ENCODE measurements at regions not wholly inside any gene's neighbourhood (a gene's known extent, or its start where the extent isn't known, plus 50 kb on each side); places are given as distances from the start of the nearest gene placed in this dataset.
A peak's percentile ranks its signal among the peaks of the same experiment; 100 is the strongest.

- Histone ChIP-seq H3K4me1 (peaks cover 10% of the 10 kb centered on the region), H3K27ac (no peak overlapping the region), H2AFZ (replicated peaks) (no peak overlapping the region), H3K9me3 (ENCODE audit: low read depth) (no peaks in the 10 kb centered on the region), H3F3A (ENCODE audit: low read depth) (no peaks in the 10 kb centered on the region), H3K4me3 (no peak overlapping the region), H3K79me2 (ENCODE audit: low read depth) (no peaks in the 10 kb centered on the region), H3K27me3 (no peaks in the 10 kb centered on the region), H3K9ac (no peak overlapping the region), H3K4me2 (peak overlapping the region; percentile 62), H4K20me1 (ENCODE audit: low read depth) (no peaks in the 10 kb centered on the region), H3K36me3 (no peaks in the 10 kb centered on the region)
- Mint-ChIP-seq H3K27ac (no peak overlapping the region), H3K9me3 (no peaks in the 10 kb centered on the region), H3K27me3 (ENCODE audit: insufficient read depth, low read depth) (peaks cover 2% of the 10 kb centered on the region), H3K36me3 (no peaks in the 10 kb centered on the region), H3K4me3 (no peak overlapping the region), H3K4me1 (no peaks in the 10 kb centered on the region)
- peak; percentile 49 for DNase-seq (ENCODE audit: low spot score)
- TF ChIP-seq EZH2phosphoT487 (IDR thresholded peaks at IDR 0.05) (no peak), EZH2 (IDR thresholded peaks at IDR 0.05) (no peak), CTCF (IDR thresholded peaks at IDR 0.05) (no peak)
Measured at GRCh38 chr12:115697340-115697739, 580.2 kb downstream of the MED13L start.

GRCh38 chr12:115694564-115694963, 582.9 kb downstream of the MED13L start:
- TF ChIP-seq EZH2phosphoT487 (IDR thresholded peaks at IDR 0.05) = no peak
- TF ChIP-seq EZH2 (IDR thresholded peaks at IDR 0.05) = no peak
- TF ChIP-seq CTCF (IDR thresholded peaks at IDR 0.05) = no peak
- no peak overlapping the region for H2AFZ ChIP-seq (replicated peaks)
- no peak overlapping the region for H3K4me3 ChIP-seq
- no peak overlapping the region for H3K27ac ChIP-seq
- no peaks in the 10 kb centered on the region for H3K4me1 Mint-ChIP-seq
- H3K4me3 Mint-ChIP-seq = no peak overlapping the region
- H3K27ac Mint-ChIP-seq = no peak overlapping the region
- H3K36me3 ChIP-seq = no peaks in the 10 kb centered on the region
- H3K4me2 ChIP-seq = no peak overlapping the region
- no peaks in the 10 kb centered on the region for H3K36me3 Mint-ChIP-seq
- H3K79me2 ChIP-seq (ENCODE audit: low read depth) = no peaks in the 10 kb centered on the region
- H3F3A ChIP-seq (ENCODE audit: low read depth) = no peaks in the 10 kb centered on the region
- H3K9ac ChIP-seq = no peak overlapping the region
- no peaks in the 10 kb centered on the region for H3K27me3 ChIP-seq
- no peaks in the 10 kb centered on the region for H3K9me3 Mint-ChIP-seq
- H3K4me1 ChIP-seq = peaks cover 10% of the 10 kb centered on the region
- H3K27me3 Mint-ChIP-seq (ENCODE audit: insufficient read depth, low read depth) = peaks cover 2% of the 10 kb centered on the region
- no peaks in the 10 kb centered on the region for H3K9me3 ChIP-seq (ENCODE audit: low read depth)
- H4K20me1 ChIP-seq (ENCODE audit: low read depth) = no peaks in the 10 kb centered on the region
- DNase-seq (ENCODE audit: low spot score) = no peak

GRCh38 chr12:115693970-115694369, 583.5 kb downstream of the MED13L start:
- Mint-ChIP-seq H3K9me3 (no peaks in the 10 kb centered on the region), H3K4me1 (no peaks in the 10 kb centered on the region), H3K27me3 (ENCODE audit: insufficient read depth, low read depth) (peaks cover 2% of the 10 kb centered on the region), H3K4me3 (no peak overlapping the region), H3K27ac (no peak overlapping the region), H3K36me3 (no peaks in the 10 kb centered on the region)
- DNase-seq (ENCODE audit: low spot score) = no peak
- no peaks in the 10 kb centered on the region for H3K36me3 ChIP-seq
- H4K20me1 ChIP-seq (ENCODE audit: low read depth) = no peaks in the 10 kb centered on the region
- H2AFZ ChIP-seq (replicated peaks) = no peak overlapping the region
- H3K27me3 ChIP-seq = no peaks in the 10 kb centered on the region
- H3K27ac ChIP-seq = no peak overlapping the region
- TF ChIP-seq CTCF (IDR thresholded peaks at IDR 0.05) (no peak), EZH2phosphoT487 (IDR thresholded peaks at IDR 0.05) (no peak), EZH2 (IDR thresholded peaks at IDR 0.05) (no peak)
- peaks cover 10% of the 10 kb centered on the region for H3K4me1 ChIP-seq
- H3K4me3 ChIP-seq = no peak overlapping the region
- no peaks in the 10 kb centered on the region for H3K9me3 ChIP-seq (ENCODE audit: low read depth)
- no peaks in the 10 kb centered on the region for H3K79me2 ChIP-seq (ENCODE audit: low read depth)
- H3K9ac ChIP-seq = no peak overlapping the region
- no peaks in the 10 kb centered on the region for H3F3A ChIP-seq (ENCODE audit: low read depth)
- H3K4me2 ChIP-seq = no peak overlapping the region
